ENCODE measurements at regions not wholly inside any gene's neighbourhood (a gene's known extent, or its start where the extent isn't known, plus 50 kb on each side); places are given as distances from the start of the nearest gene placed in this dataset.
"Not testable (repeated sequence)": the region's sequence is repeated elsewhere in the genome, so short reads cannot be mapped to it uniquely, and the experiment has no call there.

DNA sequence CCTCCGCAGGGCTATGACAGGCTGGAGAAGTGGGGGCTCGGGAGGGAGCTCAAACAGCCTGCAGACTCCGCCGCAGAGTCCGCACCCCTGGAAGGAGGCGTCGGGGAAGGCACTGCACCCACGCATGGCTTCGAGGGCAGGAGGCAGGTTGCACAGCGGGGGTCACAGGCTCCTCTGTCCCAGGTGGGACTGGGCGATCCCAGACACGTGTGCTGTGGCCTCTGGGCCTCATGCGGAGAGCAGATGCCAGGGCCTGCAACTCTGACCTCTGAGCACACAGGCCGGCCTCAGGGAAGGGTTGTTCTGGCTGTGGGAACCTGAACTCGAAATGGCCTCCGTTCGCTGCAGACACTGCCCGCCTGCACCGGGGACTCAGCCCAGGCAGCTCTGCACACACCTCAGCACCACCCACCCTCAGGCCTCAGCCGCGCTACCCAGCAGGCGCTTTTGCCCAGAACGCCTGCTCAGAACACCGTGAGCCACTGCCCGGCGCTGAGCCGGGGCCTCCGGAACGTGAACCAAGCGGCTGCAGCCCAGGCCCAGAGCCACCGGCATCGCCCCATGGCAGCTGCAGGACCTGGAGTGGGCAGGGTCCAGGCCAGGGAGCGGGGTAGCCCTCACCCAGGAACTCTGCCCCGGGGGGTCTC is 71.8 kb upstream of the ADGRA1 start:
- no peak overlapping the region for H3K4me3 ChIP-seq (ENCODE audit: low read depth, low read length)
- DNase-seq (ENCODE audit: low read depth): no peak
- TF ChIP-seq, protein P1, sequence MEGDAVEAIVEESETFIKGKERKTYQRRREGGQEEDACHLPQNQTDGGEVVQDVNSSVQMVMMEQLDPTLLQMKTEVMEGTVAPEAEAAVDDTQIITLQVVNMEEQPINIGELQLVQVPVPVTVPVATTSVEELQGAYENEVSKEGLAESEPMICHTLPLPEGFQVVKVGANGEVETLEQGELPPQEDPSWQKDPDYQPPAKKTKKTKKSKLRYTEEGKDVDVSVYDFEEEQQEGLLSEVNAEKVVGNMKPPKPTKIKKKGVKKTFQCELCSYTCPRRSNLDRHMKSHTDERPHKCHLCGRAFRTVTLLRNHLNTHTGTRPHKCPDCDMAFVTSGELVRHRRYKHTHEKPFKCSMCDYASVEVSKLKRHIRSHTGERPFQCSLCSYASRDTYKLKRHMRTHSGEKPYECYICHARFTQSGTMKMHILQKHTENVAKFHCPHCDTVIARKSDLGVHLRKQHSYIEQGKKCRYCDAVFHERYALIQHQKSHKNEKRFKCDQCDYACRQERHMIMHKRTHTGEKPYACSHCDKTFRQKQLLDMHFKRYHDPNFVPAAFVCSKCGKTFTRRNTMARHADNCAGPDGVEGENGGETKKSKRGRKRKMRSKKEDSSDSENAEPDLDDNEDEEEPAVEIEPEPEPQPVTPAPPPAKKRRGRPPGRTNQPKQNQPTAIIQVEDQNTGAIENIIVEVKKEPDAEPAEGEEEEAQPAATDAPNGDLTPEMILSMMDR (conservative IDR thresholded peaks at IDR 0.05; ENCODE audit: low read depth, low read length): no peak

DNA sequence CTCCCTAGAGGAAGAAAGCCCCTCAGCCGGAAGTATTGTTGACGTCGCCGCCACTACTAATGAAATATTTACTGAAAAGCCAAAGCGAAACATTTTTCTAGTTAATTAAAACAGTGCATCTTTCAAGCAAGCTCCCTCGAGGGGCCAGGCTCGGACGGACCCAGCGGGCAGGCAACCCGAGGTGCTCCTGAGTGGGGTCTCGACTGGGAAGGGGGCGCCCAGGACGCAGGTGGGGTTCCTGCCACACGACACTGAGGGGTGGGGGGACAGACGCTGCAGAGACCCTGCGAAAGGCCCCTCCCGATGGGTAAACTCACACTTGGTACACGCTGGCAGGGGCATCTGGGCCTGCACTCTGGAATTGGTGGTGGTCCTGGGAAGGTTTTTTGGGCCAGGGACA is 72.4 kb upstream of the ADGRA1 start:
- TF ChIP-seq, protein P1 (conservative IDR thresholded peaks at IDR 0.05; ENCODE audit: low read depth, low read length): no peak
- no peak overlapping the region for H3K4me3 ChIP-seq (ENCODE audit: low read depth, low read length)
- no peak for DNase-seq (ENCODE audit: low read depth)

DNA sequence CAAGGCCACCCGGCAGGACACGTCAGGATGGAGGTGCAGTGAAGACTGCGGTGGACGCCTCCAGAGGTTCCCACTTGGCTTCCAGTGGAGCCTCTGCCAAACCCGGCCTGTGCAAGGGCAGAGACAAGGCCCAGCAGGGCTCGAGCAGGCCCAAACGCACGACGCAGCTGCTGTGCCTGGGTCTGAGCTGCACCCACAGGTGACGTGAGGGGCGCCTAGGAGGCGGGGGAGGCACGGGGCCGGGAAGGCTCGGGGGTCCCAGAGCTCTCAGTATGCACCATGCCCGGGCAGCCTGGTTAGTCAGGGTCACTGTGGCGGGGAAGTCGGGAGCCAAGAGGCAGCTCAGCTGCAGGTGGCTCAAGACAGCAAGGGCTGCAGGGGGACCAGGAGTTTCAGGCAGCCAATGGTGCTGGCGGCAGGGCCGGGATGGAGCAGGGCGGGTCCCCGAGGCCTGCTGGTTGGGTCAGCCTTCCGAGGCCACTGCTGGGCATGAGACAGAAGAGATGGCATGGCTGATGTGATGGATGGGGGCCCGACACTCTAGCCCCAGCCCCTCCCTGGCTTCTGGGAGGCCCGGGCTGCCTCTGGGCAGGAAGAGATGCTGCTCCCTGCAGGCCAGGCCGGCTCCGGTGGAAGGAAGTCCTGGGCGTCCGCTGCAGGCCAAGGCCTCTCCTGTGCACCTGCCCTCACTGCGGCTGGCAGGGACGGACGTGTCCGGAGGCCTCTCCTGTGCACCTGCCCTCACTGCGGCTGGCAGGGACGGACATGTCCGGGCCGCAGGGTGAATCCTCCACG is 72.2 kb upstream of the CFAP46 start:
- TF ChIP-seq, protein P1 (conservative IDR thresholded peaks at IDR 0.05; ENCODE audit: low read depth, low read length): no peak
- no peak for DNase-seq (ENCODE audit: low read depth)
- no peak overlapping the region for H3K4me3 ChIP-seq (ENCODE audit: low read depth, low read length)

GRCh38 chr10:133013463-133013862 is 71.1 kb upstream of the CFAP46 start:
- DNase-seq (ENCODE audit: low read depth): no peak
- TF ChIP-seq, protein P1 (conservative IDR thresholded peaks at IDR 0.05; ENCODE audit: low read depth, low read length): no peak
- H3K4me3 ChIP-seq (ENCODE audit: low read depth, low read length): no peak overlapping the region

GRCh38 chr10:133012573-133013359 is 70.4 kb upstream of the CFAP46 start:
- DNase-seq (ENCODE audit: low read depth): no peak
- TF ChIP-seq, protein P1 (conservative IDR thresholded peaks at IDR 0.05; ENCODE audit: low read depth, low read length): no peak
- H3K4me3 ChIP-seq (ENCODE audit: low read depth, low read length): no peak overlapping the region

DNA sequence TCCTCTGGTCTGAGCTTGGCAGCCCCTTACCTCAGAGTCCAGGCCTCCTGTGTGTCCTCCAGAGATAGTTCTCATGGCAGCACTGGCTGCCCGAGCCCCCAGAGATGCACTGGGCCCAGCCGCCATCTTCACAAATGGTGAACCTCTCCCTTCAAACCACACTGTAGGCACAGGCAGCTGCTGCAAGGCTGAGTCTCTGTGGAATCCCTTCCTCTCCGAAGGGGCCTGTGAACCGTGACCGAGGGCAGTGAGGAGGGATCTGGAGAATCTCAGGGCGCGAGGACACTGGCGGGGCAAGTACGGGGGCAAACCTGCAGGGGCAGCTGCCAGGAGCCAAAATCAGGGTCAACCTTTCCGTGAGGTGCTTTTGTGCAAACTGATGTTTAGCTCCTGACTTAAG is 69.5 kb upstream of the CFAP46 start:
- TF ChIP-seq, protein P1 (conservative IDR thresholded peaks at IDR 0.05; ENCODE audit: low read depth, low read length): no peak
- no peak overlapping the region for H3K4me3 ChIP-seq (ENCODE audit: low read depth, low read length)
- DNase-seq (ENCODE audit: low read depth): no peak

- H3K4me3 ChIP-seq (ENCODE audit: low read depth, low read length); DNase-seq (ENCODE audit: low read depth): not testable (repeated sequence)
These were observed 69.0 kb upstream of the CFAP46 start for GRCh38 chr10:133011393-133011792.

- DNase-seq (ENCODE audit: low read depth); H3K4me3 ChIP-seq (ENCODE audit: low read depth, low read length): not testable (repeated sequence)
These were observed 68.4 kb upstream of the CFAP46 start for GRCh38 chr10:133010843-133011179.
